HEK293T (cell line): ENCODE measurements at regions not wholly inside any gene's neighbourhood (a gene's known extent, or its start where the extent isn't known, plus 50 kb on each side); places are given as distances from the start of the nearest gene placed in this dataset.

Experiments
- ARNT ChIP-seq: fragments of 450-650 bp; IDR thresholded peaks from 2 replicates; pipeline ENCODE4 v1.6.1; 2017; ENCODE audit warnings: mild to moderate bottlenecking
- BHLHE40 ChIP-seq: fragments of 450-650 bp; IDR thresholded peaks from 2 replicates; pipeline ENCODE4 v1.6.1; 2016; ENCODE audit warnings: mild to moderate bottlenecking, moderate library complexity, borderline replicate concordance
- FOXA1 ChIP-seq: fragments of 450-650 bp; IDR thresholded peaks from 2 replicates; pipeline ENCODE4 v1.6.1; 2016; ENCODE audit warnings: mild to moderate bottlenecking
- LEF1 ChIP-seq: fragments of 450-650 bp; IDR thresholded peaks from 2 replicates; pipeline ENCODE4 v1.6.1; 2017; ENCODE audit warnings: mild to moderate bottlenecking, borderline replicate concordance
- NFRKB ChIP-seq: fragments of 450-650 bp; IDR thresholded peaks from 2 replicates; pipeline ENCODE4 v1.6.1; 2016; ENCODE audit warnings: mild to moderate bottlenecking, moderate library complexity
- SP1 ChIP-seq: fragments of 450-650 bp; IDR thresholded peaks from 2 replicates; pipeline ENCODE4 v1.6.1; 2017
- ZNF384 ChIP-seq: fragments of 450-650 bp; IDR thresholded peaks from 2 replicates; pipeline ENCODE4 v1.6.1; 2016
- TF ChIP-seq, protein P1 (sequence below): fragments of 450-650 bp; IDR thresholded peaks from 2 replicates; pipeline ENCODE4 v1.6.1; 2016

- TF ChIP-seq ZNF384 (no peak), NFRKB (no peak), SP1 (no peak), BHLHE40 (no peak), ARNT (no peak), FOXA1 (no peak), LEF1 (no peak)
- TF ChIP-seq, protein P1, sequence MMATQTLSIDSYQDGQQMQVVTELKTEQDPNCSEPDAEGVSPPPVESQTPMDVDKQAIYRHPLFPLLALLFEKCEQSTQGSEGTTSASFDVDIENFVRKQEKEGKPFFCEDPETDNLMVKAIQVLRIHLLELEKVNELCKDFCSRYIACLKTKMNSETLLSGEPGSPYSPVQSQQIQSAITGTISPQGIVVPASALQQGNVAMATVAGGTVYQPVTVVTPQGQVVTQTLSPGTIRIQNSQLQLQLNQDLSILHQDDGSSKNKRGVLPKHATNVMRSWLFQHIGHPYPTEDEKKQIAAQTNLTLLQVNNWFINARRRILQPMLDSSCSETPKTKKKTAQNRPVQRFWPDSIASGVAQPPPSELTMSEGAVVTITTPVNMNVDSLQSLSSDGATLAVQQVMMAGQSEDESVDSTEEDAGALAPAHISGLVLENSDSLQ = no peak
Observed at GRCh38 chr1:88111816-88112215, 572.3 kb upstream of the PKN2 start.
